ENCODE measurements at regions not wholly inside any gene's neighbourhood (a gene's known extent, or its start where the extent isn't known, plus 50 kb on each side); places are given as distances from the start of the nearest gene placed in this dataset.

DNA sequence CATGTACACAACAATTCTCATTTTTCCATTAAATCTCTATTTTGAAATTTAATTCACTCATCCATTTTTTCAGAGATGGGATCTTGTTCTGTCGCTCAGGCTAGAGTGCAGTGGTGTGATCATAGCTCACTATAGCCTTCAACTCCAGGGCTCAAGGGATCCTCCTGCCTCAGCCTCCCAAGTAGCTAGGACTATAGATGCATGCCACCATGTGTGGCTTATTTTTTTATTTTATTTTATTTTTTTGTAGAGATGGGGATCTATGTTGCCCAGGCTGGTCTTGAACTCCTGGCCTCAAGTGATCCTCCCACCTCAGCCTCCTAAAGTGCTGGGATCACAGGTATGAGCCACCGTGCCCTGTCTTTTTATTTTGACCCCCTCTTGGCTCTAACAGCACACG is 203.8 kb upstream of the KLF14 start:
- TF ChIP-seq CTCF (IDR thresholded peaks at IDR 0.05) (no peak), POLR2A (IDR thresholded peaks at IDR 0.05) (no peak)
